WERI-Rb-1 (cell line): ENCODE measurements at regions not wholly inside any gene's neighbourhood (a gene's known extent, or its start where the extent isn't known, plus 50 kb on each side); places are given as distances from the start of the nearest gene placed in this dataset.

ENCODE experiments used
- DNase-seq: peaks from one replicate; pipeline ENCODE4 v3.0.0-alpha.2; 2020
- H3K27ac ChIP-seq: fragments of 250-450 bp; sonication (Bioruptor Pico); 2 replicates; pipeline ENCODE4 v1.5.1; 2020; ENCODE audit warnings: mild to moderate bottlenecking, moderate library complexity
- H3K27me3 ChIP-seq: fragments of 250-450 bp; sonication (Bioruptor Pico); 2 replicates; pipeline ENCODE4 v1.5.1; 2021; ENCODE audit warnings: mild to moderate bottlenecking, low read depth, moderate library complexity; ENCODE audit not compliant: insufficient read depth, severe bottlenecking
- H3K36me3 ChIP-seq: fragments of 250-450 bp; sonication (Bioruptor Pico); 2 replicates; pipeline ENCODE4 v1.5.1; 2020; ENCODE audit warnings: mild to moderate bottlenecking, moderate library complexity
- H3K4me3 ChIP-seq: 2 replicates; pipeline ENCODE4 v1.5.1; 2011; ENCODE audit warnings: low read depth, mild to moderate bottlenecking, control low read depth, low read length
- H3K9me3 ChIP-seq: fragments of 250-450 bp; sonication (Bioruptor Pico); 2 replicates; pipeline ENCODE4 v1.5.1; 2021; ENCODE audit warnings: mild to moderate bottlenecking, moderate library complexity; ENCODE audit not compliant: severe bottlenecking
- CTCF ChIP-seq: IDR thresholded peaks from 2 replicates; pipeline ENCODE4 v1.5.1; 2011; ENCODE audit warnings: low read depth, mild to moderate bottlenecking, control low read depth, inconsistent platforms, low read length

GRCh38 chr7:84780158-84781124, 406.4 kb downstream of the SEMA3D start:
- H3K36me3 ChIP-seq: no peaks in the 10 kb centered on the region
- no peaks in the 10 kb centered on the region for H3K27me3 ChIP-seq
- no peak for DNase-seq
- TF ChIP-seq CTCF: no peak
- no peak overlapping the region for H3K27ac ChIP-seq
- no peak overlapping the region for H3K4me3 ChIP-seq
- H3K9me3 ChIP-seq: no peaks in the 10 kb centered on the region

GRCh38 chr7:84757761-84758160, 429.1 kb downstream of the SEMA3D start:
- no peak overlapping the region for H3K27ac ChIP-seq
- no peak for DNase-seq
- TF ChIP-seq CTCF: no peak
- H3K36me3 ChIP-seq: no peaks in the 10 kb centered on the region
- no peaks in the 10 kb centered on the region for H3K9me3 ChIP-seq
- H3K4me3 ChIP-seq: no peak overlapping the region
- H3K27me3 ChIP-seq: no peaks in the 10 kb centered on the region

GRCh38 chr7:84746353-84746752, 440.5 kb downstream of the SEMA3D start:
- DNase-seq: no peak
- no peak for TF ChIP-seq CTCF
- no peak overlapping the region for H3K4me3 ChIP-seq
- H3K27me3 ChIP-seq: no peaks in the 10 kb centered on the region
- no peaks in the 10 kb centered on the region for H3K9me3 ChIP-seq
- no peaks in the 10 kb centered on the region for H3K36me3 ChIP-seq
- no peak overlapping the region for H3K27ac ChIP-seq

GRCh38 chr7:84744385-84744784, 442.5 kb downstream of the SEMA3D start:
- Histone ChIP-seq H3K4me3 (no peak overlapping the region), H3K36me3 (no peaks in the 10 kb centered on the region), H3K9me3 (no peaks in the 10 kb centered on the region), H3K27me3 (no peaks in the 10 kb centered on the region), H3K27ac (no peak overlapping the region)
- no peak for TF ChIP-seq CTCF
- DNase-seq: no peak

- no peak for DNase-seq
- H3K9me3 ChIP-seq: no peaks in the 10 kb centered on the region
- no peaks in the 10 kb centered on the region for H3K36me3 ChIP-seq
- TF ChIP-seq CTCF: no peak
- H3K27me3 ChIP-seq: no peaks in the 10 kb centered on the region
- no peak overlapping the region for H3K27ac ChIP-seq
- no peak overlapping the region for H3K4me3 ChIP-seq
These were observed 448.2 kb downstream of the SEMA3D start for GRCh38 chr7:84738583-84739150.
